ENCODE measurements at regions not wholly inside any gene's neighbourhood (a gene's known extent, or its start where the extent isn't known, plus 50 kb on each side); places are given as distances from the start of the nearest gene placed in this dataset.

DNA sequence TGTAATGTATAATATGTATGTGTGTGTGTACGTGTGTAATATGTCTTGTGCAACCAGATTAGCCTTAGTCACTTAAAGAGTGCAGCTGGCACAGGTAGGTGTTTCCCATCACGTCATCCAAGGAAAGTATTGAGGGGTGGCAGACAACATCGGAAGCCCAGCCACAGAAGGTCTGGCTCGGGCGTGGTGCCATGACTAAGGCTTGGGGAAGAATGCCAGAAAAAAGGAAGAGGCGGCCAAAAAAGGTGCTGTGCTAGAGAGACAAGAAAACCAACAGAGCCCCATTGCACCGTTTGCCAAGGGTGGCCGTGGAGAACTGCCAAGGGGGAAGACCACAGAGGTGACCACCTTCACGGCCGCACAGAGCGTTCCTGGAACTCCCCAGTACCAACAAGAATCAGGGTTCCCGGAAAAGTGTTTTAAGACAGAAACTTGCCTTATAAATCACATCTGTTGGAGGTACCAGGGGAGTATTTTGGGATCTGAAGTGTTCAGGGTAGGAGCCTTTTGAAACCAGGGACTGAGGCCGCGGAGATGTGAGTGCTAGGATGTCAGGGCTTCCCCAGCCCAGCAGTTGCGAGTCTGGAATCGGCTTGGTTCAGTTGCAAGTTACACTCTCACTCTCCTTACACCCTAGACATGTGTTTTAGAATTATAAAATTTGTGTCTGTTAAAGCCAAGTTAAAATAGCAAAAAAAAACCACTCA lies 131.2 kb upstream of the DYRK2 start:
- DNase-seq (ENCODE audit: low spot score): no peak

More for the DNA sequence above, 131.2 kb upstream of the DYRK2 start:
- Histone ChIP-seq H3K36me3 (ENCODE audit: control insufficient read depth in 4 of 4, insufficient read depth in 3 of 4, low read depth in 1 of 4, low read length in 3 of 4) (no peaks in the 10 kb centered on the region), H3K27me3 (ENCODE audit: control insufficient read depth in 4 of 4, insufficient read depth in 4 of 4, low read length in 3 of 4) (peaks cover 0 to 6% (median 0%) of the 10 kb centered on the region in 4 donors), H3K9me3 (ENCODE audit: control insufficient read depth in 4 of 4, low read length in 3 of 4) (no peaks in the 10 kb centered on the region), H3K27ac (ENCODE audit: low read depth in 1 of 2, low read length in 2 of 2) (no peak overlapping the region), H3K9ac (ENCODE audit: low read depth in 1 of 2, low read length in 2 of 2) (no peak overlapping the region), H3K4me1 (ENCODE audit: control insufficient read depth in 4 of 4, insufficient read depth in 4 of 4, low read length in 3 of 4) (no peaks in the 10 kb centered on the region), H3K4me3 (ENCODE audit: low read depth in 1 of 3, low read length in 3 of 3) (no peak overlapping the region)
- TF ChIP-seq FOXA1 (IDR thresholded peaks at IDR 0.05) (no peak), FOXA2 (IDR thresholded peaks at IDR 0.05) (no peak), GABPA (IDR thresholded peaks at IDR 0.05 in 1 of 2, conservative IDR thresholded peaks at IDR 0.05 in 1 of 2) (no peak), HNF4A (conservative IDR thresholded peaks at IDR 0.05) (no peak), RAD21 (IDR thresholded peaks at IDR 0.05) (no peak), RXRA (IDR thresholded peaks at IDR 0.05) (no peak), SP1 (IDR thresholded peaks at IDR 0.05) (no peak), TAF1 (conservative IDR thresholded peaks at IDR 0.05) (no peak), YY1 (IDR thresholded peaks at IDR 0.05) (no peak), JUND (IDR thresholded peaks at IDR 0.05) (no peak), CTCF (IDR thresholded peaks at IDR 0.05; ENCODE audit: low read depth, low read length, missing input control) (no peak), REST (IDR thresholded peaks at IDR 0.05) (no peak), NR2F2 (IDR thresholded peaks at IDR 0.05) (no peak), EGR1 (IDR thresholded peaks at IDR 0.05; ENCODE audit: low read depth in 2 of 2) (no peak), HNF4G (IDR thresholded peaks at IDR 0.05) (no peak)
- TF ChIP-seq, protein P1, sequence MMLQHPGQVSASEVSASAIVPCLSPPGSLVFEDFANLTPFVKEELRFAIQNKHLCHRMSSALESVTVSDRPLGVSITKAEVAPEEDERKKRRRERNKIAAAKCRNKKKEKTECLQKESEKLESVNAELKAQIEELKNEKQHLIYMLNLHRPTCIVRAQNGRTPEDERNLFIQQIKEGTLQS (IDR thresholded peaks at IDR 0.05): no peak
- TF ChIP-seq, protein P2, sequence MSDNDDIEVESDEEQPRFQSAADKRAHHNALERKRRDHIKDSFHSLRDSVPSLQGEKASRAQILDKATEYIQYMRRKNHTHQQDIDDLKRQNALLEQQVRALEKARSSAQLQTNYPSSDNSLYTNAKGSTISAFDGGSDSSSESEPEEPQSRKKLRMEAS (IDR thresholded peaks at IDR 0.05): no peak
- TF ChIP-seq, protein P3, sequence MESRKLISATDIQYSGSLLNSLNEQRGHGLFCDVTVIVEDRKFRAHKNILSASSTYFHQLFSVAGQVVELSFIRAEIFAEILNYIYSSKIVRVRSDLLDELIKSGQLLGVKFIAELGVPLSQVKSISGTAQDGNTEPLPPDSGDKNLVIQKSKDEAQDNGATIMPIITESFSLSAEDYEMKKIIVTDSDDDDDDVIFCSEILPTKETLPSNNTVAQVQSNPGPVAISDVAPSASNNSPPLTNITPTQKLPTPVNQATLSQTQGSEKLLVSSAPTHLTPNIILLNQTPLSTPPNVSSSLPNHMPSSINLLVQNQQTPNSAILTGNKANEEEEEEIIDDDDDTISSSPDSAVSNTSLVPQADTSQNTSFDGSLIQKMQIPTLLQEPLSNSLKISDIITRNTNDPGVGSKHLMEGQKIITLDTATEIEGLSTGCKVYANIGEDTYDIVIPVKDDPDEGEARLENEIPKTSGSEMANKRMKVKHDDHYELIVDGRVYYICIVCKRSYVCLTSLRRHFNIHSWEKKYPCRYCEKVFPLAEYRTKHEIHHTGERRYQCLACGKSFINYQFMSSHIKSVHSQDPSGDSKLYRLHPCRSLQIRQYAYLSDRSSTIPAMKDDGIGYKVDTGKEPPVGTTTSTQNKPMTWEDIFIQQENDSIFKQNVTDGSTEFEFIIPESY (IDR thresholded peaks at IDR 0.05): no peak
- 74% methylated on average over 16 of the region's 16 CpGs for WGBS
